GM13977 (cell line): ENCODE measurements at regions not wholly inside any gene's neighbourhood (a gene's known extent, or its start where the extent isn't known, plus 50 kb on each side); places are given as distances from the start of the nearest gene placed in this dataset.

Experiments used
- DNase-seq: peaks from one replicate; pipeline ENCODE4 v3.0.0; 2012; ENCODE audit warnings: low spot score
- CTCF ChIP-seq: IDR thresholded peaks from 2 replicates; pipeline ENCODE4 v1.5.1; 2012; ENCODE audit warnings: mild to moderate bottlenecking, control low read depth; ENCODE audit not compliant: insufficient read depth; ENCODE audit errors: extremely low read depth, missing control alignments
- in situ Hi-C: fragments of 300-500 bp; cut with MboI; formaldehyde crosslinking; loops from one replicate; pipeline ENCODE4 v1.12.0; 2022; ENCODE audit warnings: low sequenced_read_pairs, low pct_unique_long_range_greater_than_20kb, mixed read lengths, inconsistent platforms; ENCODE audit not compliant: unreplicated experiment

DNA sequence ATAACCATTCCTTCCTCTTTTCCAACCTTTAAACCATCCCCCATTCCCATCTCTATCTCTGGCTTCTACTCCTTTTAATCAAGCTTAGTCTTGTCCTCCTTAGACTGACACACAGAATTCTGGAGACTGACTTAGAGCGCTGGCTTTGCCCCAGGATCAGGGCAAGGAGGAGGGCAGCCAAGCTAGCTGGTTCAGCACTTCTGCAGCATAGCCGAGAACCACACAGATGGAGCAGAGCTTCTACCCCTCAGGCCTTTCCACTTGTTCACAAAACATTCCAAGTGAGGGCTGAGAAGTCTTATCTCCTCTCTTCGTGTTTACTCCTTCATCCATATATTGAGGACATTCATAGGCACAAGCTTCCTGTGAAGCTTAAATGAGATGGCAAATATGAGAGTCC is 246.5 kb upstream of the PEX5L start:
- in situ Hi-C loops = no loop called here
- TF ChIP-seq CTCF = no peak
- no peak for DNase-seq

DNA sequence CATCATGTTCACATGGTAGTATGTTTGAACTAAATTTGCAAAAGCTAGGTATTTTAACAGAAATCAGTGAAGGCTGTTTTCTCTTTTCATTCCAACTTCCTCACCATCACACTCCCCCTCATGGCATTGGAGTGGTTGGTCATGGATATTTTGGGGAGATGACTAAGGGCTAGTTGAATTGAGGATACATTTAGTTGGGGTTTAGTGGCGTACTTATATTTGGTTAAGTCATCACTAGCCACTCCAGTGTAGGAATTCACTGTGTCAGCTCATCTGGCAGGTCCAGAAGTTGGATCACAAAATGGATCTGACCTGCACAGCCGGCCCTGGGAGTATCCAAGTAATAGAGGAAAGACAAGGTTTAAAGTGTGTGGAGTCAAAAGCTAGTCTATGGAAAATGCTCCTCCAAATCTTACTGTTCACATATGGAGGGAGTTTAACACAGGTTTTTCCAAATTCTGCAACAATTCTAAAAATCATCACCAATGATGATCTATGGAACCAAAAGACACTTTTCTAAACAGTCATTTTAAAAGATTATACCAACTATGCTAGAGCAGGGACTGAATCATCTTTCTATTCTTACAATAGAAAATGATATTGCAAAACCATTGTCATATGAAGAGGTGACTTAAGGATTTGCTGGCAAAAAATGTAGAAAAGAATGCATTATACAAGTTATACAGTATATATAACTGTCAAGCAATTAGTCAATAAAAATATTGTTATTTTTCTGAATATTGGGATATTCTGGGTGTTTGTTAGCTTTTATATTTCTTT is 247.8 kb upstream of the PEX5L start:
- in situ Hi-C loops = no loop called here
- DNase-seq = no peak
- no peak for TF ChIP-seq CTCF

GRCh38 chr3:180287703-180288102 is 251.0 kb upstream of the PEX5L start:
- in situ Hi-C loops = no loop called here

DNA sequence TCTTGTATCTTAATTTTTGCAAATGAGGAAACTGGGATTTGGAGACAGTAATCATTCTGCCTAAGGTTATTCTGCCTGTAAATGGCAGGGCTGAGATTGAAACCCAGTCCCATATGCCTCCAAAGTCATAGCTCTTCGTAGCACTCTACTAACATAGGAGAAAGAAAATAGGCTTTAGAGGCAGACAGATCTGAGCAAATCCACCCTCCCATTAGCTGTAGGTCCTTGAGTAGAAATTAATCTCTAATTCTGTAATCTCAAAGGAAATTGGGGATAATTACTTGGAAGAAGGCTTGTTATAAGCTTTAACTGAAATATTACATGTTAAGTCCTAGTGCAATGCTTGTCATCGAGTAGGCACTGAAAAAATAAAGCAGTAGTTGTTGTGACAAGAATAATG is 252.1 kb upstream of the PEX5L start:
- TF ChIP-seq CTCF = no peak
- no peak for DNase-seq
- in situ Hi-C loops = no loop called here

More at GRCh38 chr3:180287703-180288102, 251.0 kb upstream of the PEX5L start:
- no peak for TF ChIP-seq CTCF
- no peak for DNase-seq

DNA sequence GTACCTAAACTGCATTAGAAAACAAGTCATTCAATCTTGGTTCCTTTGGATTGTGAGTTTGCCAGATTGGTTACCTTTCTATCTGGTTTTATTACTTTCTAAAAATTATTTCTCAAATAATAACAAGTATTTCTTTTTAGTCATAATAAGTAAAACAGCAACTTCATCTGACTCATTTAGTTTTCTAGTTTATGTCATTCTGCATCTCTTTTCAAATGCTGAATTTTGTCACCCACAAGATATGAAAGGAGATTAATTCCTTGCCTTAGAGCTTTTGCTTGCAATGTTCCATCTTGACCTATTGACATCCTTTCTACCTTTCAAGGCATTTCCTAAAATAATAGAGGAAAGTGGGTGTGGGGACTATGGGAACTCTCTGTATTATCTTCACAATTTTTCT is 253.6 kb upstream of the PEX5L start:
- DNase-seq = no peak
- TF ChIP-seq CTCF = no peak
- in situ Hi-C loops = no loop called here

- no peak for DNase-seq
- in situ Hi-C loops = no loop called here
- no peak for TF ChIP-seq CTCF
These were observed 257.7 kb upstream of the PEX5L start for GRCh38 chr3:180294282-180295027.
